Endodermal cell (in vitro differentiated cells): ENCODE measurements at regions not wholly inside any gene's neighbourhood (a gene's known extent, or its start where the extent isn't known, plus 50 kb on each side); places are given as distances from the start of the nearest gene placed in this dataset.
"Not testable (repeated sequence)": the region's sequence is repeated elsewhere in the genome, so short reads cannot be mapped to it uniquely, and the experiment has no call there.

ENCODE experiments used
- DNase-seq: peaks from one replicate; pipeline ENCODE4 v3.0.0-alpha.2; 2017
- H3K27ac ChIP-seq: 2 replicates; pipeline ENCODE4 v1.5.1; 2013; ENCODE audit warnings: mild to moderate bottlenecking, low read depth, low read length, moderate library complexity
- H3K27me3 ChIP-seq: 2 replicates; pipeline ENCODE4 v1.6.1; 2013; ENCODE audit warnings: mild to moderate bottlenecking, low read length, moderate library complexity; ENCODE audit not compliant: insufficient read depth, control insufficient read depth, poor library complexity, severe bottlenecking
- H3K36me3 ChIP-seq: 2 replicates; pipeline ENCODE4 v1.7.0; 2013; ENCODE audit warnings: mild to moderate bottlenecking, low read length, moderate library complexity; ENCODE audit not compliant: control insufficient read depth, insufficient read depth
- H3K4me1 ChIP-seq: one replicate; pipeline ENCODE4 v1.7.0; 2013; ENCODE audit warnings: low read length; ENCODE audit not compliant: control insufficient read depth, insufficient read depth
- H3K4me3 ChIP-seq: 2 replicates; pipeline ENCODE4 v1.5.1; 2013; ENCODE audit warnings: mild to moderate bottlenecking, low read length, moderate library complexity
- H3K9ac ChIP-seq: 2 replicates; pipeline ENCODE4 v1.6.1; 2013; ENCODE audit warnings: mild to moderate bottlenecking, low read length, moderate library complexity; ENCODE audit not compliant: poor library complexity, severe bottlenecking; ENCODE audit errors: extremely low read depth
- H3K9me3 ChIP-seq: 2 replicates; pipeline ENCODE4 v1.6.1; 2013; ENCODE audit warnings: mild to moderate bottlenecking, low read length, moderate library complexity; ENCODE audit not compliant: control insufficient read depth
- H3K27ac Mint-ChIP-seq: 2 replicates; pipeline ENCODE4 v1.8.0; 2020; ENCODE audit warnings: mixed read lengths
- H3K27me3 Mint-ChIP-seq: 2 replicates; pipeline ENCODE4 v1.8.0; 2021; ENCODE audit warnings: mild to moderate bottlenecking, mixed read lengths; ENCODE audit not compliant: insufficient read depth
- H3K36me3 Mint-ChIP-seq: 2 replicates; pipeline ENCODE4 v1.8.0; 2020; ENCODE audit warnings: low read depth, mixed read lengths
- H3K4me1 Mint-ChIP-seq: 2 replicates; pipeline ENCODE4 v1.8.0; 2020; ENCODE audit warnings: mixed read lengths
- H3K4me3 Mint-ChIP-seq: 2 replicates; pipeline ENCODE4 v1.8.0; 2020; ENCODE audit warnings: mild to moderate bottlenecking, moderate library complexity, mixed read lengths
- H3K9me3 Mint-ChIP-seq: 2 replicates; pipeline ENCODE4 v1.8.0; 2020; ENCODE audit warnings: mild to moderate bottlenecking, mixed read lengths
- CTCF ChIP-seq: fragments of 200-600 bp; sonication (generic); conservative IDR thresholded peaks from 2 replicates; pipeline ENCODE4 v1.5.0; 2021; ENCODE audit warnings: antibody characterized with exemption, mild to moderate bottlenecking
- WGBS, 2 experiments: methylation state at CpG; one replicate each; pipeline versions ENCODE4 v1.1.5 to v1.1.7; 2013; ENCODE audit warnings: missing lambda C conversion rate in 2 of 2, mixed read lengths in 1 of 2; ENCODE audit not compliant: insufficient coverage in 1 of 2, insufficient read length in 1 of 2; 5-methylcytosine and 5-hydroxymethylcytosine counted together

- Mint-ChIP-seq H3K36me3 (no peaks in the 10 kb centered on the region), H3K27me3 (no peaks in the 10 kb centered on the region), H3K4me3 (no peak overlapping the region), H3K9me3 (peaks cover 3% of the 10 kb centered on the region), H3K4me1 (no peaks in the 10 kb centered on the region), H3K27ac (no peak overlapping the region)
- Histone ChIP-seq H3K9ac (no peak overlapping the region), H3K4me1 (no peaks in the 10 kb centered on the region), H3K27ac (no peak overlapping the region), H3K27me3 (no peaks in the 10 kb centered on the region), H3K36me3 (no peaks in the 10 kb centered on the region), H3K4me3 (no peak overlapping the region), H3K9me3 (no peaks in the 10 kb centered on the region)
- no peak for DNase-seq
- peak; percentile 46 for TF ChIP-seq CTCF
- WGBS, 2 experiments: 86 to 100% methylated on average over 2 of the region's 2 CpGs
Measured at GRCh38 chr2:166700079-166700478, 188.2 kb upstream of the XIRP2 start.

- no peak for TF ChIP-seq CTCF
- no peaks in the 10 kb centered on the region for H3K9me3 ChIP-seq
- no peak overlapping the region for H3K9ac ChIP-seq
- no peak overlapping the region for H3K27ac ChIP-seq
- no peaks in the 10 kb centered on the region for H3K4me1 ChIP-seq
- H3K4me3 Mint-ChIP-seq: no peak overlapping the region
- H3K27me3 ChIP-seq: no peaks in the 10 kb centered on the region
- no peaks in the 10 kb centered on the region for H3K27me3 Mint-ChIP-seq
- H3K4me3 ChIP-seq: no peak overlapping the region
- peaks cover 9% of the 10 kb centered on the region for H3K9me3 Mint-ChIP-seq
- no peaks in the 10 kb centered on the region for H3K36me3 ChIP-seq
- H3K36me3 Mint-ChIP-seq: no peaks in the 10 kb centered on the region
- no CpG with 5 or more reads among the region's 1 CpG for WGBS, 2 experiments
- H3K4me1 Mint-ChIP-seq: no peaks in the 10 kb centered on the region
- DNase-seq: no peak
- H3K27ac Mint-ChIP-seq: no peak overlapping the region
Measured at GRCh38 chr2:166695154-166695553, 193.1 kb upstream of the XIRP2 start.

- H3K27ac Mint-ChIP-seq, H3K4me3 Mint-ChIP-seq, H3K27me3 ChIP-seq, H3K9me3 ChIP-seq, H3K4me3 ChIP-seq, H3K4me1 ChIP-seq, H3K9ac ChIP-seq, H3K36me3 Mint-ChIP-seq, H3K27me3 Mint-ChIP-seq, H3K4me1 Mint-ChIP-seq, H3K36me3 ChIP-seq, H3K27ac ChIP-seq: not testable (repeated sequence)
- H3K9me3 Mint-ChIP-seq: peaks cover 16% of the 10 kb centered on the region
- WGBS, 2 experiments: 77% methylated on average over 4 of the region's 4 CpGs; no CpG with 5 or more reads in 1 of the 2 experiments
- DNase-seq: peak; percentile 58
Measured at GRCh38 chr2:166686057-166686456, 192.0 kb upstream of the SCN7A start.

GRCh38 chr2:166677996-166678395 is 183.9 kb upstream of the SCN7A start:
- Histone ChIP-seq H3K27me3 (no peaks in the 10 kb centered on the region), H3K27ac (no peak overlapping the region), H3K4me1 (no peaks in the 10 kb centered on the region), H3K4me3 (no peak overlapping the region), H3K9me3 (peaks cover 3% of the 10 kb centered on the region), H3K36me3 (no peaks in the 10 kb centered on the region), H3K9ac (no peak overlapping the region)
- peaks cover 6% of the 10 kb centered on the region for H3K4me1 Mint-ChIP-seq
- no peaks in the 10 kb centered on the region for H3K36me3 Mint-ChIP-seq
- no peak overlapping the region for H3K4me3 Mint-ChIP-seq
- 78 to 97% methylated on average over 1 of the region's 1 CpG for WGBS, 2 experiments
- no peaks in the 10 kb centered on the region for H3K27me3 Mint-ChIP-seq
- no peak for DNase-seq
- no peaks in the 10 kb centered on the region for H3K9me3 Mint-ChIP-seq
- TF ChIP-seq CTCF: no peak
- no peak overlapping the region for H3K27ac Mint-ChIP-seq
